SK-N-SH treated with all-trans-retinoic acid at 6 μM for 48 hours (cell line): ENCODE measurements at regions not wholly inside any gene's neighbourhood (a gene's known extent, or its start where the extent isn't known, plus 50 kb on each side); places are given as distances from the start of the nearest gene placed in this dataset.

ENCODE experiments used
- ARNTL ChIP-seq: fragments of 450-650 bp; formaldehyde crosslinking; IDR thresholded peaks from 2 replicates; pipeline ENCODE4 v1.5.0; 2020; ENCODE audit warnings: low read depth, mild to moderate bottlenecking, moderate library complexity, borderline replicate concordance
- BACH2 ChIP-seq: fragments of 250-450 bp; sonication (Bioruptor Pico); IDR thresholded peaks from 2 replicates; pipeline ENCODE4 v1.9.0; 2021; ENCODE audit warnings: mild to moderate bottlenecking, borderline replicate concordance
- CSRNP3 ChIP-seq: fragments of 250-450 bp; sonication (Bioruptor Pico); IDR thresholded peaks from 2 replicates; pipeline ENCODE4 v1.5.1; 2021; ENCODE audit warnings: mild to moderate bottlenecking, moderate library complexity
- OSR1 ChIP-seq: fragments of 250-450 bp; sonication (Bioruptor Pico); IDR thresholded peaks from 2 replicates; pipeline ENCODE4 v1.8.0; 2022; ENCODE audit warnings: moderate library complexity, mild to moderate bottlenecking, inconsistent platforms
- PATZ1 ChIP-seq: fragments of 250-450 bp; sonication (Bioruptor Pico); IDR thresholded peaks from 2 replicates; pipeline ENCODE4 v1.8.0; 2020; ENCODE audit warnings: mild to moderate bottlenecking, moderate library complexity, borderline replicate concordance
- RARB ChIP-seq: fragments of 250-450 bp; sonication (Bioruptor Pico); IDR thresholded peaks from 2 replicates; pipeline ENCODE4 v1.8.0; 2021; ENCODE audit warnings: mild to moderate bottlenecking, moderate library complexity
- ZC3H10 ChIP-seq: fragments of 250-450 bp; sonication (Bioruptor Pico); IDR thresholded peaks from 2 replicates; pipeline ENCODE4 v1.5.1; 2021; ENCODE audit warnings: mild to moderate bottlenecking, moderate library complexity
- ZFP3 ChIP-seq: fragments of 250-450 bp; sonication (Bioruptor Pico); IDR thresholded peaks from 2 replicates; pipeline ENCODE4 v1.5.0; 2020; ENCODE audit warnings: mild to moderate bottlenecking, moderate library complexity
- ZFP30 ChIP-seq: fragments of 450-650 bp; formaldehyde crosslinking; IDR thresholded peaks from 2 replicates; pipeline ENCODE4 v1.5.0; 2022; ENCODE audit warnings: mild to moderate bottlenecking, moderate library complexity
- ZNF8 ChIP-seq: fragments of 450-650 bp; formaldehyde crosslinking; IDR thresholded peaks from 2 replicates; pipeline ENCODE4 v1.5.0; 2020; ENCODE audit warnings: mild to moderate bottlenecking, moderate library complexity
- TF ChIP-seq, protein P1 (sequence below): fragments of 250-450 bp; sonication (Bioruptor Pico); IDR thresholded peaks from 2 replicates; pipeline ENCODE4 v1.5.1; 2020; ENCODE audit warnings: low read depth, mild to moderate bottlenecking, moderate library complexity

DNA sequence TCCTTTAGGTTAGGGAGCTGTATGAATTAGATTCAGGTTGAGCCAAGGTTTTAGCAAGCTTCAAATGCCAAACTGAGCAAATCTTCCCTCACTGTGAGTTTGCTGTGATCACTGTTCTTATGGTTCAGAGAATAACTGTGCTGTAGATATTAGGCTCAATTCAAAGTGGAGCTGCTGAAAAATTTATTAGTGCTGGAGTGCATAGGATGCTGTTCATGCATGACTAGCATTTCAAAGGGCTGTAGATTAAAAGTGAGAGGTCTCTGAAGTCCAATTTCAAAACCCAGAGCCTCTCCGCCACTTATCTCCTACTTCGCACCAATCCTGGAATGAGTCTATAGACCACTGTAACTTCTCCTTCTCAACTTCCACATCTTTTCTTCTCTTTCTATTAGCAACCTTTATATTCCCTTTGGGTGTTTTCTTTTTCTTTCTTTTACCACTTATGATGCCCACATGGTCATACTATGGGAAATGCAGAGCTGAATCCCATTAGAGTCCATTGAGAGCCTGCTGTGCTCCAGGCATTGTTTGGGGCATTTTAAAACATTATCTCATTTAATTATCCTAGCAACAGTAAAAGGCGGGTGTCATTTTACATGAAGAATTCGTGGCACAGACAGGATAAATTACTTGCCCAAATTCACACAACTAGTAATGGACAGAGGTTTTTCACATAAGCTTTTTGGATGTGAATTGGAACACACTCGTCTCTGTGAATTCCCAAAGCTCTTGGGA lies 77.5 kb upstream of the EEA1 start:
- TF ChIP-seq BACH2 (CRISPR knock-in tag): no peak
- no peak for TF ChIP-seq ARNTL (CRISPR knock-in tag)
- TF ChIP-seq ZNF8 (CRISPR knock-in tag): no peak
- no peak for TF ChIP-seq RARB
- TF ChIP-seq, protein P1, sequence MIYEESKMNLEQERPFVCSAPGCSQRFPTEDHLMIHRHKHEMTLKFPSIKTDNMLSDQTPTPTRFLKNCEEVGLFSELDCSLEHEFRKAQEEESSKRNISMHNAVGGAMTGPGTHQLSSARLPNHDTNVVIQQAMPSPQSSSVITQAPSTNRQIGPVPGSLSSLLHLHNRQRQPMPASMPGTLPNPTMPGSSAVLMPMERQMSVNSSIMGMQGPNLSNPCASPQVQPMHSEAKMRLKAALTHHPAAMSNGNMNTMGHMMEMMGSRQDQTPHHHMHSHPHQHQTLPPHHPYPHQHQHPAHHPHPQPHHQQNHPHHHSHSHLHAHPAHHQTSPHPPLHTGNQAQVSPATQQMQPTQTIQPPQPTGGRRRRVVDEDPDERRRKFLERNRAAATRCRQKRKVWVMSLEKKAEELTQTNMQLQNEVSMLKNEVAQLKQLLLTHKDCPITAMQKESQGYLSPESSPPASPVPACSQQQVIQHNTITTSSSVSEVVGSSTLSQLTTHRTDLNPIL (CRISPR knock-in tag): no peak
- no peak for TF ChIP-seq ZC3H10 (CRISPR knock-in tag)
- TF ChIP-seq ZFP3 (CRISPR knock-in tag): no peak
- TF ChIP-seq PATZ1 (CRISPR knock-in tag): no peak
- TF ChIP-seq CSRNP3 (CRISPR knock-in tag): no peak
- no peak for TF ChIP-seq OSR1 (CRISPR knock-in tag)
- TF ChIP-seq ZFP30 (CRISPR knock-in tag): no peak
